IPS DF 6.9 (cell line): ENCODE measurements at regions not wholly inside any gene's neighbourhood (a gene's known extent, or its start where the extent isn't known, plus 50 kb on each side); places are given as distances from the start of the nearest gene placed in this dataset.

Experiments
- DNase-seq: peaks from one replicate; pipeline ENCODE4 v3.0.0-alpha.2; 2013; ENCODE audit warnings: low read depth, low spot score
- H3K27ac ChIP-seq: one replicate; pipeline ENCODE4 v1.5.1; 2013; ENCODE audit warnings: low read length, control low read depth
- H3K27me3 ChIP-seq: 2 replicates; pipeline ENCODE4 v1.6.1; 2013; ENCODE audit warnings: mild to moderate bottlenecking, low read length; ENCODE audit not compliant: control insufficient read depth, insufficient read depth
- H3K36me3 ChIP-seq: 2 replicates; pipeline ENCODE4 v1.6.1; 2013; ENCODE audit warnings: low read length; ENCODE audit not compliant: control insufficient read depth, insufficient read depth
- H3K4me1 ChIP-seq: 2 replicates; pipeline ENCODE4 v1.6.1; 2013; ENCODE audit warnings: low read length; ENCODE audit not compliant: control insufficient read depth, insufficient read depth
- H3K4me3 ChIP-seq: 2 replicates; pipeline ENCODE4 v1.5.1; 2013; ENCODE audit warnings: mild to moderate bottlenecking, low read length
- H3K9me3 ChIP-seq: 2 replicates; pipeline ENCODE4 v1.6.1; 2013; ENCODE audit warnings: low read length, inconsistent platforms; ENCODE audit not compliant: control insufficient read depth, insufficient read depth
- WGBS: extraction: QIAGEN DNeasy Blood & Tissue Kit; methylation state at CpG from one replicate; pipeline ENCODE4 v1.1.7; 2013; ENCODE audit warnings: mixed read lengths, missing lambda C conversion rate; ENCODE audit not compliant: insufficient read length, insufficient coverage; 5-methylcytosine and 5-hydroxymethylcytosine counted together

DNA sequence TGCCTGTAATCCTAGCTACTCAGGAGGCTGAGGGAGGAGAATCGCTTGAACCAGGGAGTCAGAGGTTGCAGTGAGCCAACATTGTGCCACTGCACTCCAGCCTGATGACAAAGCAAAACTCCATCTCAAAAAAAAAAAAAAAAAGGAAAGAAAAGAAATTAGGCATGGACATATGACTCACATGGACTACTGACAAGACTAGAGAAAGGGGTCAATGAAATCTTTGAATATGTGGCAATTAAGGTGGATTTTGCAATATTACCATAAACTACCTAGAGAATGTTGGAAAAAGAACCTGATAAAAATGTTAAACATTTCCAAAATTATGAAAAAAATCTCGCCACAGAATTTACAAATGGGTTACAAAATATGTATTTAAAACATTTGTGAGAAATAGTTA, 873.6 kb downstream of the C12orf50 start:
- Histone ChIP-seq H3K9me3 (no peaks in the 10 kb centered on the region), H3K36me3 (no peaks in the 10 kb centered on the region), H3K27ac (no peak overlapping the region), H3K27me3 (no peaks in the 10 kb centered on the region), H3K4me1 (no peaks in the 10 kb centered on the region), H3K4me3 (no peak overlapping the region)
- no peak for DNase-seq
- WGBS, result no CpG with 5 or more reads among the region's 2 CpGs

DNA sequence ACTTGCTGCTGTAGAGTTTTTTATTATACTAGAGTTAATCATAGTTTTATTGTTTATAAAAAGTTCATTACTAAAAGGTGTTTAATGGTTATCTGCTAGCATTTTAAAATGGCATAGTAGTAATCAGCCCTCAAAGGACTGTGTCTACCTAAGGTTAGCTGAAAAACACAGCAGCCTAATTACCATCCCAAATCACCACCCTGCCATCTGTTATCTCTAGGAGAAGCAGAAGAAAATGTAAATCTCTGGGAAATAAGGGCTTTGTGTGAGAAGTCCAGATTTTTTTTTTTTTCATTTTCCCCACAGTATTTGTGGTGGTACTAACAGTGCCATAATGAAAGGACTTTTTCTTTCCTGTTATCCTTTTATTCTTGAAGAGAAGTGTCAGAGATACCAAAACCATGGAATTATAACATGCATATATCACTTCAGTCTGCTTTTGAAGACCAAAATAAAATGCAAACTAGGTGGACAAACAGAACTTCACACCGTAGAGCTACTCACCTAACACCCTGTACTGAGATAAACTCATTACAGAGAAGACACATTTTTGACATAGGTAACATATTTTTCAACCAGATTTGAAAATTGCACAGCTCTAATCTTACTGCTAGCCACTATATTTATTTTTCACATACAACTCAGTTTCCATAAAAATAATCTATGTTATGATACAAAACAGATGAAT, 876.2 kb downstream of the C12orf50 start:
- no peak overlapping the region for H3K27ac ChIP-seq
- no peak overlapping the region for H3K4me3 ChIP-seq
- no peaks in the 10 kb centered on the region for H3K27me3 ChIP-seq
- no peaks in the 10 kb centered on the region for H3K36me3 ChIP-seq
- no CpG with 5 or more reads among the region's 1 CpG for WGBS
- no peaks in the 10 kb centered on the region for H3K4me1 ChIP-seq
- no peak for DNase-seq
- H3K9me3 ChIP-seq, result no peaks in the 10 kb centered on the region

DNA sequence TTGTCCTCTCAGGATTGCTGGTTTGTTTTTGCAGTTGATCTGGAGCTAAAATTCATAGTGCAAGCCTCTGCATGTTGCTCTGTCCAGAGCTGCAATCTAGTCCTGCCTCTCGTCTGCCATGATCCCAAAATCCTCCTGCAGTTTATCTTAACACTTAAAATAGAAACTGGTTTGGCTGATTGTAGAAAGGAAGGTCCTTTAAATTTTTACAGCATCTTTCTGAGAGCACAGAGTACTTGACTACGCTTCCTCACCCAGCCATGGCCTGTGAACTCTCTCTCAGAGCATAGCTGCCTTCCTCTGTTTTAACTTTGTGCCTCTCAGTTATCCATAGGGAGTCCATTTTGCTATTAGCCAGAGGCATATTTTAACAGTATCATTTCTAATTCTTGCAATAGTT, 877.1 kb downstream of the C12orf50 start:
- WGBS, result no CpG with 5 or more reads among the region's 2 CpGs
- Histone ChIP-seq H3K27ac (no peak overlapping the region), H3K27me3 (no peaks in the 10 kb centered on the region), H3K4me3 (no peak overlapping the region), H3K4me1 (no peaks in the 10 kb centered on the region), H3K36me3 (no peaks in the 10 kb centered on the region), H3K9me3 (no peaks in the 10 kb centered on the region)
- DNase-seq, result no peak

DNA sequence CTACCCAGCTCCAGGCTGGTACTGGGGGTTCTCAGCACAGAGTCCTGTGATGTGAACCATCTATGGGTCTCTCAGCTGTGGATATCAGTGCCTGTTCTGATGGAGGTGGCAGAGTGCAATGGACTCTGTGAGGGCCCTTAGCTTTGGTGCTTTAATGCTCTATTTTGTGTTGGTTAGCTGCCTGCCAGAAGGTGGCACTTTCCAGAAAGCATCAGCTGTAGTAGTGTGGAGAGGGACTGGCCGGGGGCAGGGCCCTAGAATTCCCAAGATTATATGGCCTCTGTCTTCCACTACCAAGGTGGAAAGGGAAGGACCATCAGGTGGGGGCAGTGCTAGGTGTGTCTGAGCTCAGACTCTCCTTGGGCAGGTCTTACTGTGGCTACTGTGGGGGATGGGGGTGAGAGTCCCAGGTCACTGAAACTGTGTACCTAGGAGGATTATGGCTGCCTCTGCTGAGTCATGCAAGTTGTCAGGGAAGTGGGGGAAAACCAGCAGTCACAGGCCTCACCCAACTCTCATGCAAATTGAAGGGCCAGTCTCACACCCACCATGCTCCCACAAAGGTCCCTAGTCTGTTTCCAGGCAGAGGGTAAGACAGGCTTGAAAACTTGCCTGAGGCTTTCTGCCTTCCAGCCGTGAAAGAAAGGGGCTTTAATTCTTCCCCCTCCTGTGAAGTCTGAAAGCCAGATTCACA, 878.1 kb downstream of the C12orf50 start:
- no peak for DNase-seq
- H3K9me3 ChIP-seq, result no peaks in the 10 kb centered on the region
- WGBS, result no CpG with 5 or more reads among the region's 2 CpGs

DNA sequence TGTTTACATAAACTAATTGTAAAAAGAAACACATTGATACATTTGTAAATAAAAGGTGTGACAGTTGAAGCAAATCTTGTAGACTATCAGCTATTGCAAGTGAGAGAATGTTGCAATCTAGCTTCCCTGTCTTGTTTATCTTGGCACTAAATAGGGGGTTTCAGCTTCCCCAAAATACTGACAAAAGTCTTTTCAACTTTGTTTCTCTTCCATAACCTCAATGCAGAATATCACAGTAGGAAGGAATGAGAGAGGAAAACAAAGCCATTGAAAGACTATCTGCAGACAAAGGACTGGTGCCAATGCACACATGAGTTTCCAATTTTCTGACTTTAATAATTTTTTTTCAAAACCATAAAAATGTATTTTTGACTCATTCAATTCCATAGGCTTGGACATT, 886.2 kb upstream of the MGAT4C start:
- H3K4me3 ChIP-seq, result no peak overlapping the region
- no peaks in the 10 kb centered on the region for H3K4me1 ChIP-seq
- DNase-seq, result no peak
- no peaks in the 10 kb centered on the region for H3K36me3 ChIP-seq
- no peak overlapping the region for H3K27ac ChIP-seq
- H3K27me3 ChIP-seq, result no peaks in the 10 kb centered on the region
- H3K9me3 ChIP-seq, result no peaks in the 10 kb centered on the region

More for the DNA sequence above, 878.1 kb downstream of the C12orf50 start:
- no peaks in the 10 kb centered on the region for H3K27me3 ChIP-seq
- no peak overlapping the region for H3K27ac ChIP-seq
- H3K4me1 ChIP-seq, result no peaks in the 10 kb centered on the region
- no peaks in the 10 kb centered on the region for H3K36me3 ChIP-seq
- H3K4me3 ChIP-seq, result no peak overlapping the region

DNA sequence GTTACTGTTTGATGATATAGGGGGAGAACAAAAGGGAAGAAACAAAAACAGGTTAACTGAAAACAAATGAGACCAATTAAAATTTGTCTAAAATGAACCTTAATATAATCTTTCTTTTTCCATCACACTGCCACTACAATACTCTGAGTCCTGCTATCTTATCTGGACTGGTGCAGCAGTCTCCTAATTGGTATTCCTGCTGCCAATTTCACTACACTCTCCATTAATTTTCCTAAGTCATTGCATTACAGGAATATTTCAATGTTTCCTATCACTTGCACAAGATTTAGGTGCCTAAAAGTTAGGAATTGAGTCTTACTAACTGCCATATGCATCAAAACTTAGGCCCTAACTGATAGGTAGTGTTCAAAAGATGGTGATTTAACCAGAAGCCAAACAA, 884.9 kb upstream of the MGAT4C start:
- no peaks in the 10 kb centered on the region for H3K36me3 ChIP-seq
- no peak overlapping the region for H3K27ac ChIP-seq
- 0 out of 2 replicates have a peak, but pooled peaks cover 2% of the 10 kb centered on the region for H3K4me1 ChIP-seq
- H3K4me3 ChIP-seq, result no peak overlapping the region
- H3K27me3 ChIP-seq, result no peaks in the 10 kb centered on the region
- DNase-seq, result no peak
- H3K9me3 ChIP-seq, result no peaks in the 10 kb centered on the region

DNA sequence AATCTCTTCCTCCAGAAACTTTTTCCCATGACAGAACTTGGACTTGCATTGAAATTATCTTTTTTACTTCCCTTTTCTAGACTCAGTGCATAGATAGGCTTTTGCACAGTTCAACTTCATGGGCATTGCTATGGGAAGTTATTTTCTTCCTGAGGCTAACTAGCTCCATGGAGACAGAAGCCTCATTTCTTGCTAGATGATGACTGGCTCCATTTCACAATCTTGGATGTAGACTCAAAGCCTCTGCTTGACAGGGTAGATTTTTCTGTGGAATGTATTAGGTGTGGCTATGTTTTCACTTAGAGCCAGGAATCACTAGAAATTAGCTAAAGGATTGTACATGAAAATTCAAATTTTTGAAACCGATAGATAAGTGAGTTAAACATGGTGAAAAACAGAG, 884.1 kb upstream of the MGAT4C start:
- Histone ChIP-seq H3K27ac (no peak overlapping the region), H3K4me1 (0 out of 2 replicates have a peak, but pooled peaks cover 2% of the 10 kb centered on the region), H3K9me3 (no peaks in the 10 kb centered on the region), H3K36me3 (no peaks in the 10 kb centered on the region), H3K4me3 (no peak overlapping the region), H3K27me3 (no peaks in the 10 kb centered on the region)
- no peak for DNase-seq
- no CpG with 5 or more reads among the region's 1 CpG for WGBS

DNA sequence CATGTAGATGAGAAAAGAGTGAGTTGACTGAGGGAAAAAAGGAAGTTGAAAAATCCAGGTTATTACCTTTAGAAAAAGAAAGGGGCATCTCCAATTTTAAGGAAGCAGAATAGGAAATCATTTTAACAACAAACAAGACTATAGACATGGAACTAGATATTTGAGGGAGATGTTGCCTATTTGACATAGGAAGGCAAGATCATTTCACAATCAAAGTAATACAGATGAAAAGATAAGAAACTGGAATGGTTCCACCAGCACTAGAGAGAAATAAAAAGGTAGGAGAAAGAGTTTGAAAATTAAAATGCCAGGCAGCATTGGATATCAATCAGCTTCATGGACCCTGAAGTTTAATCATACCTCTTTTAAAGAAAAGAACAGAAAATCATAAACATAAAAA, 881.0 kb upstream of the MGAT4C start:
- H3K4me3 ChIP-seq, result no peak overlapping the region

DNA sequence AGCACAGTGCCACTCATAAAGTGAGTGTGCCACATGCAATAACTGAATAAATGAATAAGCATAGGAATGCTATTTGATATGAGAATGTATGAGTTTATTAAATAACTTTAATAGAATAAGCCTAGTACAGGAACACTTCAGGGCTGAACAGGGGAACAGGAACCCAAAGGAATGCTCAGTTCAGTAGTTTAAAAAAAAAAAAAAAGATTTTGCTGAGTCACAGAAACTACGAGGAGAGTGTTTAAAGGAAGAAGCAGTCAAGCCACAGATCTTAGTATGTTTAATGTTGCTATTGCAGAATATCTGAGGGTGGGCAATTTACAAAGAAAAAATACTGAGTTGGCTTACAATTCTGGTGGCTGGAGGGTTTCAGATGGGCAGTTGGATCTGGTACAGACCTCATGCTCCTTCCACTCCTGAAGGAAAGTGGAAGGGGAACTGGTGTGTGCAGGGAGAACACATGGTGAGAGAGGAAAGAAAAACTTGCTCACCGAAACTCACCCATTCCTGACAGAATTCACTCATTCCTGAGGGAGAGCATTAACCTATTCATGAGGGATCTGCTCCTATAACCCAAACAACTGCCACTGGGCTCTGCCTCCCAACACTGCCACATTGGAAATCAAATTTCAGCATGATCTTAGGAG, 880.3 kb upstream of the MGAT4C start:
- Histone ChIP-seq H3K36me3 (no peaks in the 10 kb centered on the region), H3K4me1 (0 out of 2 replicates have a peak, but pooled peaks cover 2% of the 10 kb centered on the region), H3K27ac (no peak overlapping the region), H3K9me3 (no peaks in the 10 kb centered on the region), H3K27me3 (no peaks in the 10 kb centered on the region), H3K4me3 (no peak overlapping the region)
- WGBS, result no CpG with 5 or more reads among the region's 2 CpGs
- DNase-seq, result no peak

More for the DNA sequence above, 881.0 kb upstream of the MGAT4C start:
- Histone ChIP-seq H3K27ac (no peak overlapping the region), H3K4me1 (0 out of 2 replicates have a peak, but pooled peaks cover 2% of the 10 kb centered on the region), H3K36me3 (no peaks in the 10 kb centered on the region), H3K9me3 (no peaks in the 10 kb centered on the region), H3K27me3 (no peaks in the 10 kb centered on the region)
- DNase-seq, result no peak

DNA sequence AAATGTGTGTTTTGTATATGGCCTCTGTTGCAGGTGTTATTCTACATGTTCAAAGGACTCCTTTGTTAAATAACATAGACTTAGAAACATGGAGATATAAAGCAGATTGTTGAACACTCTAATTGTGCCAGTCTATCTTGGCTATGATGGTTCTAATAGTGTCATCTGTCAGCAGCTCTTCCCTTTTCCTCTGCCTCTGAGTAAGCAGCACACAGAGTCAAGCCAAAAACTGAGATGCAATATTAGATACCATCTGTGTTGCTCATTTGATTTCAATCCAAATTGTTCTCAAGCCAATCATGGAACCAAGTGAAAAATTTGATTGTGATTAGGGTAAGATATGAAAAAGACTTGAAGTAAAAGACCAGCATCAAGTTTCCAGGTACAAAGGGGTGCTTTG, 871.1 kb upstream of the MGAT4C start:
- Histone ChIP-seq H3K27me3 (no peaks in the 10 kb centered on the region), H3K4me3 (no peak overlapping the region), H3K9me3 (no peaks in the 10 kb centered on the region), H3K27ac (no peak overlapping the region), H3K4me1 (no peaks in the 10 kb centered on the region), H3K36me3 (no peaks in the 10 kb centered on the region)
- DNase-seq, result no peak

DNA sequence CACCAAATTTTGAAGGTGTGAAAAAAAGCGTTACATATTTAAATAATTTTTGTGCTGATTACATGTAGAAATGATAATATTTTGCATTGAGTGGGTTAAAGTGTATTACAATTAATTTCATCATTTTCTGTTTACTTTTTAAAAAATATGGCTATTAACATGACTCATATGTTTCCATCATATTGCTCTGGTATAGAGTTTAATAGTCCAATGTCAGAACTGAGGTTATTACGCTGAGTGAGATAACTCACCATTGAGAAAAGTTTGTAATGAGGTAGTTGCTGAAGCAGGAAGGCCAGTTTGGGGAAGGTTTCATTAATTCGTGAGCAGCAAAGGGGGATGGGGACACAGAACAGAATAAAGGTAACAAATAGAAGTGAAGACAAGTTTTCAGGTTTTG, 865.7 kb upstream of the MGAT4C start:
- H3K27ac ChIP-seq, result no peak overlapping the region
- H3K27me3 ChIP-seq, result no peaks in the 10 kb centered on the region
- DNase-seq, result no peak
- no peaks in the 10 kb centered on the region for H3K4me1 ChIP-seq
- H3K4me3 ChIP-seq, result no peak overlapping the region
- H3K9me3 ChIP-seq, result no peaks in the 10 kb centered on the region
- no CpG with 5 or more reads among the region's 3 CpGs for WGBS
- H3K36me3 ChIP-seq, result no peaks in the 10 kb centered on the region
